ENCODE measurements at regions not wholly inside any gene's neighbourhood (a gene's known extent, or its start where the extent isn't known, plus 50 kb on each side); places are given as distances from the start of the nearest gene placed in this dataset.

DNA sequence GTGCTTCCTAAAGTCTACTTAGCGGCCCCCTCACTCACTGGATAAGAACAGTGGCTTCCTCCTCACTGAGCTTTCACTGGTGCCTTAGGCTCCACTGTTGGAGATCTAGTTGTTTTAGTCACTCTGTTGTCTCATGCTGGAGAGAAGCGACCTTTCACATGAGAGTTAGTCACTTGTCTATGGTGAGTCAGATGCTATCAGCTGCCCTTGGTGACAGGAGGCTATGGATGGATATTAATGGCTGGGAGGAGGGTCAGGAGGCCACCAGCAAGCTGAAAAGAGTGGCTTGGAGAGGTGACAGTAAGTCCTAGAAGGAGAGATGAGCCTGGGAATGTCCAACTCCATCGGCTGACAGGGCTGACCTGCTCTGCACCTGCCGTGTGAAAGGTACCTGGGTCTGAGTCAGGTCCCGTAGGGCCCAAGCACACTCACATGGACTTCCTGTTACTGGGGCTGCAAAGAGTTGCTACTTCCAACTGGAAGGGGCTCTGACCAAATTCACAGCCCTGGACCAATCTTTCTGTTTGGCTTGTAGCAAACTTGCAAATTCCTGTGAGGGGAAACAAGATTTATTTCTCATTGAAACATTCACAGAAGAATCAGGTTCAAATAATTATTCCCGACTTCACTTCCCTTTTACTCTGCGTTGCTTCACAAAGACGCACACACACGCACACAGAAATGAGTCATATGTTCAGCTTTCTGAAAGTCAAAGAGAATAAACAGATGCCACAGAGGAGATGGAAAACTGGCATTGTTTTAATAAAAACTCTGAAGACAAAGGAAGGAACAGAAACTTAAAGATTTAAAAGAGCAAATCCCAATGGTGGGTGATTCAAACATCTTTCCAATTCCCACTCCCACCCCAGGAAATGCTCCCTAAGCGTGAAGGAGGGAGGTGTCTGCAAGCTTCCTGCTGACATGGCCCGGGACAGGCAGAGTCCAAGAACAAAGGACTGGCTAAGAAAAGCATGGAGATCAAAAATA lies 203.5 kb upstream of the TWIST2 start:
- no peak for TF ChIP-seq ZNF837 (tag by site-specific recombination; IDR thresholded peaks at IDR 0.05)
- TF ChIP-seq BCL11A (tag by site-specific recombination; IDR thresholded peaks at IDR 0.05; ENCODE audit: low read depth): no peak
- no peak overlapping the region for H3K4me3 ChIP-seq (ENCODE audit: low read depth, low read length)
- CTCF ChIA-PET: interaction anchor here (0.6 kb wide), 1 partner anchor 17 kb away, joined by 4 read pairs; no protein-coding TSS in a partner anchor
- no peaks in the 10 kb centered on the region for H3K36me3 ChIP-seq (ENCODE audit: control insufficient read depth in 2 of 2, insufficient read depth in 1 of 2, low read length in 2 of 2)
- POLR2A ChIA-PET: no interaction called here
- H3K4me1 ChIP-seq (ENCODE audit: control insufficient read depth, insufficient read depth, low read length): no peaks in the 10 kb centered on the region
- H3K27ac ChIP-seq (ENCODE audit: extremely low read depth, low read depth, low read length): no peak overlapping the region
- H3K9me3 ChIP-seq (ENCODE audit: control insufficient read depth, insufficient read depth, low read depth, low read length): no peaks in the 10 kb centered on the region

DNA sequence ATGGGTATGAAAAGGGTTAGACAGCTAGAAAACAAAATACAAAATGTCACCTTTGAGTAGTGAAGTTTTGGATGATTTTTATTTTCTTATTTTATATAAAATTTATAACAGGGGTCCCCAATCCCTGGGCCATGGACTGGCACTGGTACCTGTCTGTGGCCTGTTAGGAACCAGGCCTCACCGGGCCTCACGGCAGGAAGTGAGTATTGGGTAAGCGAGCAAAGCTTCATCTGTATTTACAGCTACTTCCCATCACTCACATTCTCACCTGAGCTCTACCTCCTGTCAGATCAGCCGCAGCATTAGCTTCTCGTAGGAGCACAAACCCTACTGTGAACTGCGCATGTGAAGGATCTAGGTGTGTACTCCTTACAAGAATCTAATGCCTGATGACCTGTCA lies 202.8 kb upstream of the TWIST2 start:
- ChIA-PET POLR2A (no interaction called here), CTCF (interaction anchor here (0.6 to 0.7 kb wide), 2 partner anchors 16 to 74 kb away, joined by 4 read pairs; no protein-coding TSS in a partner anchor)
- TF ChIP-seq ZBTB8A (tag by site-specific recombination; IDR thresholded peaks at IDR 0.05) (no peak), HOXD13 (CRISPR knock-in tag; IDR thresholded peaks at IDR 0.05; ENCODE audit: borderline replicate concordance) (no peak), WT1 (tag by site-specific recombination; IDR thresholded peaks at IDR 0.05) (no peak), ZFP3 (tag by site-specific recombination; IDR thresholded peaks at IDR 0.05; ENCODE audit: low read depth) (no peak), OVOL3 (tag by site-specific recombination; IDR thresholded peaks at IDR 0.05) (no peak), ZNF391 (tag by site-specific recombination; IDR thresholded peaks at IDR 0.05; ENCODE audit: borderline replicate concordance, low read depth) (no peak)
- TF ChIP-seq, protein P1, sequence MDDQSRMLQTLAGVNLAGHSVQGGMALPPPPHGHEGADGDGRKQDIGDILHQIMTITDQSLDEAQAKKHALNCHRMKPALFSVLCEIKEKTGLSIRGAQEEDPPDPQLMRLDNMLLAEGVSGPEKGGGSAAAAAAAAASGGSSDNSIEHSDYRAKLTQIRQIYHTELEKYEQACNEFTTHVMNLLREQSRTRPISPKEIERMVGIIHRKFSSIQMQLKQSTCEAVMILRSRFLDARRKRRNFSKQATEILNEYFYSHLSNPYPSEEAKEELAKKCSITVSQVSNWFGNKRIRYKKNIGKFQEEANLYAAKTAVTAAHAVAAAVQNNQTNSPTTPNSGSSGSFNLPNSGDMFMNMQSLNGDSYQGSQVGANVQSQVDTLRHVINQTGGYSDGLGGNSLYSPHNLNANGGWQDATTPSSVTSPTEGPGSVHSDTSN (CRISPR knock-in tag; IDR thresholded peaks at IDR 0.05): no peak
- TF ChIP-seq, protein P2, sequence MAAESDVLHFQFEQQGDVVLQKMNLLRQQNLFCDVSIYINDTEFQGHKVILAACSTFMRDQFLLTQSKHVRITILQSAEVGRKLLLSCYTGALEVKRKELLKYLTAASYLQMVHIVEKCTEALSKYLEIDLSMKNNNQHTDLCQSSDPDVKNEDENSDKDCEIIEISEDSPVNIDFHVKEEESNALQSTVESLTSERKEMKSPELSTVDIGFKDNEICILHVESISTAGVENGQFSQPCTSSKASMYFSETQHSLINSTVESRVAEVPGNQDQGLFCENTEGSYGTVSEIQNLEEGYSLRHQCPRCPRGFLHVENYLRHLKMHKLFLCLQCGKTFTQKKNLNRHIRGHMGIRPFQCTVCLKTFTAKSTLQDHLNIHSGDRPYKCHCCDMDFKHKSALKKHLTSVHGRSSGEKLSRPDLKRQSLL (tag by site-specific recombination; IDR thresholded peaks at IDR 0.05): no peak
- TF ChIP-seq, protein P3, sequence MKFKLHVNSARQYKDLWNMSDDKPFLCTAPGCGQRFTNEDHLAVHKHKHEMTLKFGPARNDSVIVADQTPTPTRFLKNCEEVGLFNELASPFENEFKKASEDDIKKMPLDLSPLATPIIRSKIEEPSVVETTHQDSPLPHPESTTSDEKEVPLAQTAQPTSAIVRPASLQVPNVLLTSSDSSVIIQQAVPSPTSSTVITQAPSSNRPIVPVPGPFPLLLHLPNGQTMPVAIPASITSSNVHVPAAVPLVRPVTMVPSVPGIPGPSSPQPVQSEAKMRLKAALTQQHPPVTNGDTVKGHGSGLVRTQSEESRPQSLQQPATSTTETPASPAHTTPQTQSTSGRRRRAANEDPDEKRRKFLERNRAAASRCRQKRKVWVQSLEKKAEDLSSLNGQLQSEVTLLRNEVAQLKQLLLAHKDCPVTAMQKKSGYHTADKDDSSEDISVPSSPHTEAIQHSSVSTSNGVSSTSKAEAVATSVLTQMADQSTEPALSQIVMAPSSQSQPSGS (tag by site-specific recombination; IDR thresholded peaks at IDR 0.05; ENCODE audit: low read depth): no peak
- no peak overlapping the region for H3K27ac ChIP-seq (ENCODE audit: extremely low read depth, low read depth, low read length)
- H3K4me1 ChIP-seq (ENCODE audit: control insufficient read depth, insufficient read depth, low read length): no peaks in the 10 kb centered on the region
- no peaks in the 10 kb centered on the region for H3K36me3 ChIP-seq (ENCODE audit: control insufficient read depth in 2 of 2, insufficient read depth in 1 of 2, low read length in 2 of 2)
- H3K9me3 ChIP-seq (ENCODE audit: control insufficient read depth, insufficient read depth, low read depth, low read length): no peaks in the 10 kb centered on the region
- H3K4me3 ChIP-seq (ENCODE audit: low read depth, low read length): no peak overlapping the region

DNA sequence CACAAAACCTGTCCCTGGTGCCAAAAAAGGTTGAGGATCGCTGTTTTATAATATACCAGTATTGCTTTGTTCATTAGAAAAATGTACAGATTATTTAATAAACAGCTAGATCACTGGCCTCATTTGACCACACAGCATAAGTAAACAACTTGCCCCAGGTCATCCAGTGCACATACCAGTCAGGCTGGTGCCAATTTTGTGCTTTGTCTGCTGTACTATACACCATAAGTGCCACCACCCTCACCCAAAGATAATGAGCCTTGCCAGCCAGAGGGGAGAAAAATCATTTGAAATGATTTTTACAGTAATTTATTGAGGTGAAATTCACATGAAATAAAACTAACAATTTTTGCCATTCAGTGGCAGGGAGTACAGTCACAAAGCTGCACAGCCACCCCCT lies 202.2 kb upstream of the TWIST2 start:
- Histone ChIP-seq H3K4me3 (ENCODE audit: low read depth, low read length) (no peak overlapping the region), H3K9me3 (ENCODE audit: control insufficient read depth, insufficient read depth, low read depth, low read length) (no peaks in the 10 kb centered on the region), H3K4me1 (ENCODE audit: control insufficient read depth, insufficient read depth, low read length) (no peaks in the 10 kb centered on the region), H3K27ac (ENCODE audit: extremely low read depth, low read depth, low read length) (no peak overlapping the region), H3K36me3 (ENCODE audit: control insufficient read depth in 2 of 2, insufficient read depth in 1 of 2, low read length in 2 of 2) (no peaks in the 10 kb centered on the region)
- CTCF ChIA-PET: interaction anchor here (0.5 to 0.7 kb wide), 2 partner anchors 74 to 328 kb away, joined by 4 to 5 read pairs; no protein-coding TSS in a partner anchor
- POLR2A ChIA-PET: no interaction called here
- TF ChIP-seq, protein P1 (CRISPR knock-in tag; IDR thresholded peaks at IDR 0.05): no peak
- TF ChIP-seq ZXDB (tag by site-specific recombination; IDR thresholded peaks at IDR 0.05): no peak
- TF ChIP-seq, protein P4, sequence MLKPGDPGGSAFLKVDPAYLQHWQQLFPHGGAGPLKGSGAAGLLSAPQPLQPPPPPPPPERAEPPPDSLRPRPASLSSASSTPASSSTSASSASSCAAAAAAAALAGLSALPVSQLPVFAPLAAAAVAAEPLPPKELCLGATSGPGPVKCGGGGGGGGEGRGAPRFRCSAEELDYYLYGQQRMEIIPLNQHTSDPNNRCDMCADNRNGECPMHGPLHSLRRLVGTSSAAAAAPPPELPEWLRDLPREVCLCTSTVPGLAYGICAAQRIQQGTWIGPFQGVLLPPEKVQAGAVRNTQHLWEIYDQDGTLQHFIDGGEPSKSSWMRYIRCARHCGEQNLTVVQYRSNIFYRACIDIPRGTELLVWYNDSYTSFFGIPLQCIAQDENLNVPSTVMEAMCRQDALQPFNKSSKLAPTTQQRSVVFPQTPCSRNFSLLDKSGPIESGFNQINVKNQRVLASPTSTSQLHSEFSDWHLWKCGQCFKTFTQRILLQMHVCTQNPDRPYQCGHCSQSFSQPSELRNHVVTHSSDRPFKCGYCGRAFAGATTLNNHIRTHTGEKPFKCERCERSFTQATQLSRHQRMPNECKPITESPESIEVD (tag by site-specific recombination; IDR thresholded peaks at IDR 0.05): no peak
- no peak for TF ChIP-seq ZNF23 (tag by site-specific recombination; IDR thresholded peaks at IDR 0.05; ENCODE audit: borderline replicate concordance)
- no peak for TF ChIP-seq ZNF24 (tag by site-specific recombination; IDR thresholded peaks at IDR 0.05)
- TF ChIP-seq, protein P5, sequence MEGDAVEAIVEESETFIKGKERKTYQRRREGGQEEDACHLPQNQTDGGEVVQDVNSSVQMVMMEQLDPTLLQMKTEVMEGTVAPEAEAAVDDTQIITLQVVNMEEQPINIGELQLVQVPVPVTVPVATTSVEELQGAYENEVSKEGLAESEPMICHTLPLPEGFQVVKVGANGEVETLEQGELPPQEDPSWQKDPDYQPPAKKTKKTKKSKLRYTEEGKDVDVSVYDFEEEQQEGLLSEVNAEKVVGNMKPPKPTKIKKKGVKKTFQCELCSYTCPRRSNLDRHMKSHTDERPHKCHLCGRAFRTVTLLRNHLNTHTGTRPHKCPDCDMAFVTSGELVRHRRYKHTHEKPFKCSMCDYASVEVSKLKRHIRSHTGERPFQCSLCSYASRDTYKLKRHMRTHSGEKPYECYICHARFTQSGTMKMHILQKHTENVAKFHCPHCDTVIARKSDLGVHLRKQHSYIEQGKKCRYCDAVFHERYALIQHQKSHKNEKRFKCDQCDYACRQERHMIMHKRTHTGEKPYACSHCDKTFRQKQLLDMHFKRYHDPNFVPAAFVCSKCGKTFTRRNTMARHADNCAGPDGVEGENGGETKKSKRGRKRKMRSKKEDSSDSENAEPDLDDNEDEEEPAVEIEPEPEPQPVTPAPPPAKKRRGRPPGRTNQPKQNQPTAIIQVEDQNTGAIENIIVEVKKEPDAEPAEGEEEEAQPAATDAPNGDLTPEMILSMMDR (tag by site-specific recombination; IDR thresholded peaks at IDR 0.05): no peak
- no peak for TF ChIP-seq ZNF138 (tag by site-specific recombination; IDR thresholded peaks at IDR 0.05; ENCODE audit: borderline replicate concordance)
- TF ChIP-seq, protein P6, sequence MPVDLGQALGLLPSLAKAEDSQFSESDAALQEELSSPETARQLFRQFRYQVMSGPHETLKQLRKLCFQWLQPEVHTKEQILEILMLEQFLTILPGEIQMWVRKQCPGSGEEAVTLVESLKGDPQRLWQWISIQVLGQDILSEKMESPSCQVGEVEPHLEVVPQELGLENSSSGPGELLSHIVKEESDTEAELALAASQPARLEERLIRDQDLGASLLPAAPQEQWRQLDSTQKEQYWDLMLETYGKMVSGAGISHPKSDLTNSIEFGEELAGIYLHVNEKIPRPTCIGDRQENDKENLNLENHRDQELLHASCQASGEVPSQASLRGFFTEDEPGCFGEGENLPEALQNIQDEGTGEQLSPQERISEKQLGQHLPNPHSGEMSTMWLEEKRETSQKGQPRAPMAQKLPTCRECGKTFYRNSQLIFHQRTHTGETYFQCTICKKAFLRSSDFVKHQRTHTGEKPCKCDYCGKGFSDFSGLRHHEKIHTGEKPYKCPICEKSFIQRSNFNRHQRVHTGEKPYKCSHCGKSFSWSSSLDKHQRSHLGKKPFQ (tag by site-specific recombination; IDR thresholded peaks at IDR 0.05): no peak
- no peak for TF ChIP-seq ZNF341 (tag by site-specific recombination; IDR thresholded peaks at IDR 0.05; ENCODE audit: low read depth)
